ENCODE measurements at regions not wholly inside any gene's neighbourhood (a gene's known extent, or its start where the extent isn't known, plus 50 kb on each side); places are given as distances from the start of the nearest gene placed in this dataset.

GRCh38 chr3:79928687-79929408 is 161.1 kb upstream of the ROBO1 start (continued):
- TF ChIP-seq RBM14 (IDR thresholded peaks at IDR 0.05; ENCODE audit: borderline replicate concordance, insufficient read depth, low read depth, low read length), result no peak

- ATAC-seq (no peak), FAIRE-seq (no peak), DNase-seq (ENCODE audit: extremely low read depth in 1 of 4, low spot score in 3 of 4) (no peak)
- Histone ChIP-seq H3K4me3 (no peak overlapping the region), H3K9me3 (replicated peaks; ENCODE audit: control insufficient read depth, insufficient read depth, low read depth, low read length) (no peaks in the 10 kb centered on the region), H3K79me2 (ENCODE audit: control insufficient read depth, insufficient read depth, low read length) (no peaks in the 10 kb centered on the region), H3K4me2 (ENCODE audit: insufficient read depth, low read length) (no peak overlapping the region), H3K9ac (ENCODE audit: insufficient read depth in 1 of 2, low read depth in 2 of 2, low read length in 2 of 2) (no peak overlapping the region), H3K9me1 (ENCODE audit: control insufficient read depth, insufficient read depth, low read length) (no peaks in the 10 kb centered on the region), H3K27me3 (ENCODE audit: control insufficient read depth in 2 of 2, insufficient read depth in 2 of 2, low read length in 2 of 2) (no peaks in the 10 kb centered on the region), H3K36me3 (ENCODE audit: control insufficient read depth, insufficient read depth, low read length) (no peaks in the 10 kb centered on the region), H3K27ac (ENCODE audit: extremely low read depth, low read depth, low read length) (no peak overlapping the region), H4K20me1 (replicated peaks; ENCODE audit: control insufficient read depth, insufficient read depth, low read length) (no peaks in the 10 kb centered on the region), H2AFZ (ENCODE audit: low read depth, low read length) (no peak overlapping the region), H3K4me1 (replicated peaks in 1 of 2; ENCODE audit: control insufficient read depth in 2 of 2, insufficient read depth in 2 of 2, low read length in 2 of 2) (no peaks in the 10 kb centered on the region)
- intact Hi-C loops (cut with micrococcal nuclease), result no loop called here
- no TSS peak for BruUV-seq (replicated peaks)
- ChIA-PET POLR2A (no interaction called here), CTCF (ENCODE audit: low intra/inter-chr PET ratio) (no interaction called here)
- WGBS (ENCODE audit: insufficient coverage, low coverage, missing lambda C conversion rate), result 3% methylated on average over 3 of the region's 3 CpGs
- in situ Hi-C loops (cut with MboI), result no loop called here
- TF ChIP-seq MNT (conservative IDR thresholded peaks at IDR 0.05) (no peak), TSC22D4 (tag; IDR thresholded peaks at IDR 0.05) (no peak), ZNF239 (CRISPR knock-in tag; IDR thresholded peaks at IDR 0.05) (no peak), MLX (CRISPR knock-in tag; conservative IDR thresholded peaks at IDR 0.05) (no peak), FOXP4 (CRISPR knock-in tag; IDR thresholded peaks at IDR 0.05; ENCODE audit: borderline replicate concordance) (no peak), KDM4B (IDR thresholded peaks at IDR 0.05; ENCODE audit: borderline replicate concordance in 2 of 2, low read depth in 1 of 2) (no peak), CXXC5 (CRISPR knock-in tag; IDR thresholded peaks at IDR 0.05) (no peak), C11orf30 (IDR thresholded peaks at IDR 0.05; ENCODE audit: low read depth) (no peak), EZH2 (IDR thresholded peaks at IDR 0.05; ENCODE audit: borderline replicate concordance, low read depth, low read length) (no peak), ATF2 (CRISPR knock-in tag; IDR thresholded peaks at IDR 0.05) (no peak), ELK1 (CRISPR knock-in tag; IDR thresholded peaks at IDR 0.05) (no peak), ZFP1 (CRISPR knock-in tag; IDR thresholded peaks at IDR 0.05) (no peak)
These were observed 158.7 kb upstream of the ROBO1 start for GRCh38 chr3:79926522-79926921.

Measured in K562 (cell line).